ENCODE measurements at regions not wholly inside any gene's neighbourhood (a gene's known extent, or its start where the extent isn't known, plus 50 kb on each side); places are given as distances from the start of the nearest gene placed in this dataset.
"Not testable (repeated sequence)": the region's sequence is repeated elsewhere in the genome, so short reads cannot be mapped to it uniquely, and the experiment has no call there.

GRCh38 chr2:226550801-226551200, 248.8 kb downstream of the IRS1 start:
- intact Hi-C loops (cut with micrococcal nuclease) = no loop called here
- no peak for ATAC-seq
- DNase-seq = no peak

- intact Hi-C loops (cut with micrococcal nuclease) = no loop called here
- DNase-seq (no peak), ATAC-seq (peak; percentile 18)
Measured at GRCh38 chr2:226548732-226549131, 250.9 kb downstream of the IRS1 start.

GRCh38 chr2:226544596-226545210, 254.9 kb downstream of the IRS1 start:
- DNase-seq (no peak), ATAC-seq (no peak)
- intact Hi-C loops (cut with micrococcal nuclease) = no loop called here

GRCh38 chr2:226540204-226540994, 259.2 kb downstream of the IRS1 start:
- peak; percentile 71 for ATAC-seq
- intact Hi-C loops (cut with micrococcal nuclease) = no loop called here

GRCh38 chr2:226536410-226536809, 263.2 kb downstream of the IRS1 start:
- DNase-seq = no peak
- no peak for ATAC-seq
- intact Hi-C loops (cut with micrococcal nuclease) = no loop called here

More at GRCh38 chr2:226540204-226540994, 259.2 kb downstream of the IRS1 start:
- no peak for DNase-seq

GRCh38 chr2:226532976-226533375, 266.6 kb downstream of the IRS1 start:
- DNase-seq; ATAC-seq; intact Hi-C loops (cut with micrococcal nuclease): not testable (repeated sequence)

- DNase-seq = no peak
- intact Hi-C loops (cut with micrococcal nuclease) = no loop called here
- ATAC-seq = no peak
Measured at GRCh38 chr2:226531061-226531810, 268.4 kb downstream of the IRS1 start.

GRCh38 chr2:226529556-226529955, 270.1 kb downstream of the IRS1 start:
- no peak for ATAC-seq
- DNase-seq = no peak
- intact Hi-C loops (cut with micrococcal nuclease) = no loop called here

- DNase-seq (no peak), ATAC-seq (no peak)
- intact Hi-C loops (cut with micrococcal nuclease) = no loop called here
Measured at GRCh38 chr2:226526716-226527115, 272.9 kb downstream of the IRS1 start.

- ATAC-seq (peak; percentile 79), DNase-seq (no peak)
- intact Hi-C loops (cut with micrococcal nuclease) = no loop called here
Measured at GRCh38 chr2:226524381-226524843, 275.2 kb downstream of the IRS1 start.

GRCh38 chr2:226520723-226521122, 278.9 kb downstream of the IRS1 start:
- DNase-seq (no peak), ATAC-seq (peak; percentile 23)
- intact Hi-C loops (cut with micrococcal nuclease) = no loop called here

- DNase-seq (no peak), ATAC-seq (no peak)
- intact Hi-C loops (cut with micrococcal nuclease) = no loop called here
Measured at GRCh38 chr2:226515344-226516055, 284.1 kb downstream of the IRS1 start.

GRCh38 chr2:226514895-226515294, 284.7 kb downstream of the IRS1 start:
- ATAC-seq (no peak), DNase-seq (no peak)
- intact Hi-C loops (cut with micrococcal nuclease) = no loop called here

- no peak for ATAC-seq
- no peak for DNase-seq
- intact Hi-C loops (cut with micrococcal nuclease) = no loop called here
Measured at GRCh38 chr2:226511311-226511710, 288.3 kb downstream of the IRS1 start.

- intact Hi-C loops (cut with micrococcal nuclease) = no loop called here
- no peak for ATAC-seq
- DNase-seq = no peak
Measured at GRCh38 chr2:226508683-226509082, 290.9 kb downstream of the IRS1 start.

GRCh38 chr2:226508005-226508404, 291.6 kb downstream of the IRS1 start:
- DNase-seq (no peak), ATAC-seq (no peak)
- intact Hi-C loops (cut with micrococcal nuclease) = no loop called here

- ATAC-seq = no peak
- intact Hi-C loops (cut with micrococcal nuclease) = no loop called here
- DNase-seq = no peak
Measured at GRCh38 chr2:226497146-226497909, 302.3 kb downstream of the IRS1 start.

GRCh38 chr2:226496273-226496550, 303.4 kb downstream of the IRS1 start:
- ATAC-seq (no peak), DNase-seq (no peak)
- intact Hi-C loops (cut with micrococcal nuclease) = no loop called here
